ENCODE measurements at regions not wholly inside any gene's neighbourhood (a gene's known extent, or its start where the extent isn't known, plus 50 kb on each side); places are given as distances from the start of the nearest gene placed in this dataset.

DNA sequence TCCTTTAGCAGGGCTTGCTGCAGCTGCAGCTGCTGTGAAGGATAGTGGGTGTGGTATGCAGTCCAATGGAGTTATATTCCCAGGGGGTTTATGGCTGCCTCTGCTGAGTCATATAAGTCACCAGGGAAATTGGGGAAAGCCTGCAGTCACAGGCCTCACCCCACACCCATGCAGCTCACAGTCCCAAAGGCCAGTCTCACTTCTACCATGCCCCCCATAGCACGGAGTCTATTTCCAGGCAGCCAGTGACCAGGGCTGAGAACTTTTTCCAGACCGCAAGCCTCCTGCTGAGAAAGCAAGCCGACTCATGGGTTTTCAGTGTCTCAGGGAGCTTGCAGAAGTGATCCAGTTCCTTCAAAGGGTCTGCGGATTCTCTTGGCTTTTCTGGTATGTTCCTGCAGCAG is 322.4 kb upstream of the CLEC14A start:
- no peaks in the 10 kb centered on the region for H3K9me3 Mint-ChIP-seq

DNA sequence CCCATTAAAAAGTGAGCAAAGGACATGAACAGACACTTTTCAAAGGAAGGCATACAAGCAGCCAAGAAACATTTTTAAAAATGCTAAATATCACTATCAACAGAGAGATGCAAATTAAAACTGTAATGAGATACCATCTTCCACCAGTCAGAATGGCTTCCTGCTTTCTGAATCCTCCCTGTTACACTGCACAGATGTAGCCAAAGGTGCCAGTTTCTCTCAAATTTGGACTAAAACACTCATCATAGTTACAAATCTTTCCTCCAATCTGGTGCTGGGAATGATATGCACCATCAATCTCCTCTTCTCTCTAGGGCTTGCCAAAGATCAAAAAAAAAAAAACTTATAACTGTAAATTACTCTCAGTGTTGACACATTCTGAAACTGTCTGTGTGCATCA is 311.8 kb upstream of the CLEC14A start:
- Histone ChIP-seq H3K4me2 (no peak overlapping the region), H3K9ac (no peak overlapping the region), H3K4me3 (no peak overlapping the region), H2AFZ (replicated peaks) (no peak overlapping the region), H3K4me1 (no peaks in the 10 kb centered on the region), H3K9me3 (ENCODE audit: low read depth) (no peaks in the 10 kb centered on the region), H3K79me2 (ENCODE audit: low read depth) (no peaks in the 10 kb centered on the region), H3K27ac (no peak overlapping the region), H3K27me3 (no peaks in the 10 kb centered on the region), H3F3A (ENCODE audit: low read depth) (no peaks in the 10 kb centered on the region), H3K36me3 (no peaks in the 10 kb centered on the region), H4K20me1 (ENCODE audit: low read depth) (no peaks in the 10 kb centered on the region)
- peaks cover 3% of the 10 kb centered on the region for H3K9me3 Mint-ChIP-seq
- H3K27me3 Mint-ChIP-seq (ENCODE audit: insufficient read depth, low read depth) = peaks cover 2% of the 10 kb centered on the region
- H3K4me3 Mint-ChIP-seq = no peak overlapping the region
- no peak for DNase-seq (ENCODE audit: low spot score)
- no peak overlapping the region for H3K27ac Mint-ChIP-seq
- no peak for TF ChIP-seq EZH2phosphoT487 (IDR thresholded peaks at IDR 0.05)
- no peak for TF ChIP-seq EZH2 (IDR thresholded peaks at IDR 0.05)
- TF ChIP-seq CTCF (IDR thresholded peaks at IDR 0.05) = no peak
- no peaks in the 10 kb centered on the region for H3K4me1 Mint-ChIP-seq
- H3K36me3 Mint-ChIP-seq = no peaks in the 10 kb centered on the region

More for the DNA sequence above, 322.4 kb upstream of the CLEC14A start:
- Histone ChIP-seq H3K27ac (no peak overlapping the region), H3K79me2 (ENCODE audit: low read depth) (no peaks in the 10 kb centered on the region), H3K9me3 (ENCODE audit: low read depth) (no peaks in the 10 kb centered on the region), H3F3A (ENCODE audit: low read depth) (no peaks in the 10 kb centered on the region), H2AFZ (replicated peaks) (no peak overlapping the region), H3K4me3 (no peak overlapping the region), H3K36me3 (no peaks in the 10 kb centered on the region), H3K4me2 (no peak overlapping the region), H3K27me3 (no peaks in the 10 kb centered on the region), H3K9ac (no peak overlapping the region), H3K4me1 (no peaks in the 10 kb centered on the region), H4K20me1 (ENCODE audit: low read depth) (no peaks in the 10 kb centered on the region)
- peak; percentile 3 for DNase-seq (ENCODE audit: low spot score)
- H3K36me3 Mint-ChIP-seq = no peaks in the 10 kb centered on the region
- no peaks in the 10 kb centered on the region for H3K4me1 Mint-ChIP-seq
- no peak for TF ChIP-seq EZH2phosphoT487 (IDR thresholded peaks at IDR 0.05)
- TF ChIP-seq CTCF (IDR thresholded peaks at IDR 0.05) = no peak
- TF ChIP-seq EZH2 (IDR thresholded peaks at IDR 0.05) = no peak
- no peak overlapping the region for H3K4me3 Mint-ChIP-seq
- no peak overlapping the region for H3K27ac Mint-ChIP-seq
- no peaks in the 10 kb centered on the region for H3K27me3 Mint-ChIP-seq (ENCODE audit: insufficient read depth, low read depth)

- Histone ChIP-seq H3K79me2 (ENCODE audit: low read depth) (no peaks in the 10 kb centered on the region), H3K9ac (no peak overlapping the region), H3K36me3 (no peaks in the 10 kb centered on the region), H3K27ac (no peak overlapping the region), H4K20me1 (ENCODE audit: low read depth) (no peaks in the 10 kb centered on the region), H3K27me3 (no peaks in the 10 kb centered on the region), H3F3A (ENCODE audit: low read depth) (no peaks in the 10 kb centered on the region), H2AFZ (replicated peaks) (no peak overlapping the region), H3K4me2 (no peak overlapping the region), H3K4me1 (no peaks in the 10 kb centered on the region), H3K9me3 (ENCODE audit: low read depth) (peaks cover 6% of the 10 kb centered on the region), H3K4me3 (no peak overlapping the region)
- DNase-seq (ENCODE audit: low spot score) = no peak
- Mint-ChIP-seq H3K27ac (no peak overlapping the region), H3K4me3 (no peak overlapping the region), H3K36me3 (no peaks in the 10 kb centered on the region), H3K9me3 (peaks cover 19% of the 10 kb centered on the region), H3K27me3 (ENCODE audit: insufficient read depth, low read depth) (peaks cover 4% of the 10 kb centered on the region), H3K4me1 (no peaks in the 10 kb centered on the region)
- no peak for TF ChIP-seq EZH2phosphoT487 (IDR thresholded peaks at IDR 0.05)
- no peak for TF ChIP-seq CTCF (IDR thresholded peaks at IDR 0.05)
- no peak for TF ChIP-seq EZH2 (IDR thresholded peaks at IDR 0.05)
Observed at GRCh38 chr14:38561657-38562056, 305.8 kb upstream of the CLEC14A start.

All from neural progenitor cell (in vitro differentiated cells).